GM12874 (cell line): ENCODE measurements at regions not wholly inside any gene's neighbourhood (a gene's known extent, or its start where the extent isn't known, plus 50 kb on each side); places are given as distances from the start of the nearest gene placed in this dataset.

Source experiments
- TF ChIP-seq, protein P1 (sequence below): IDR thresholded peaks from 2 replicates; pipeline ENCODE4 v1.5.1; 2011; ENCODE audit warnings: low read depth, mild to moderate bottlenecking, control low read depth, low read length, moderate library complexity; ENCODE audit not compliant: insufficient read depth

DNA sequence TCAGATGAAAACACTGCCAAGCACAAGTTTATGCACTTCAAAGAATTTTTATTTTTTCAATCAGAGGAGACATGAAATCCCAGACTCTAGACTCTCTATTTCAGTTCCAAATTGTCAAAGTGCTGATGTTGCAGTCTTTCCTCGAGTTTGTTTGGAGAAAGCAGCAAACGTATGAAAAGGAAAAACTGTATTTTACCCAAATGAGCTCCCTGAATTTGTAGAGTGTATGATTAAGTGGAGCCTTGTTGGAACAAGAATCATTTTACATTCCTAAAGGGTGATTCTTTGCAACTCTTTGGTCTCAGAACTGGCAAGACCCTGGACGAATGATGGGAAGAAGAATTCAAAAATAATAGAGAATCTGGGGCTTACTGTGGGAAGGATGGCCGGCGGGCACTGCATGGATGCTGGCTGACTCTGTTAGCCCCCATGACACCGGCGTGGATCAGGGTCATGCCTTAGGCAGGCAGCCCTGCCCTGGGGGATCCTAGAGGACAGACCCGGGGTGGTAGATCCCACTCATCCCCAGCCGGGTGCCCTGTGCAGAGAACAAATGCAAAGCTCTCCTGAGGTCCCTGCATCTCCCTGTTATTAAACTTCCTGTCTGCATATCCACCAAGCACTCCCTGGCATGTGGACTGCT lies 207.4 kb downstream of the FNDC1 start:
- TF ChIP-seq, protein P1, sequence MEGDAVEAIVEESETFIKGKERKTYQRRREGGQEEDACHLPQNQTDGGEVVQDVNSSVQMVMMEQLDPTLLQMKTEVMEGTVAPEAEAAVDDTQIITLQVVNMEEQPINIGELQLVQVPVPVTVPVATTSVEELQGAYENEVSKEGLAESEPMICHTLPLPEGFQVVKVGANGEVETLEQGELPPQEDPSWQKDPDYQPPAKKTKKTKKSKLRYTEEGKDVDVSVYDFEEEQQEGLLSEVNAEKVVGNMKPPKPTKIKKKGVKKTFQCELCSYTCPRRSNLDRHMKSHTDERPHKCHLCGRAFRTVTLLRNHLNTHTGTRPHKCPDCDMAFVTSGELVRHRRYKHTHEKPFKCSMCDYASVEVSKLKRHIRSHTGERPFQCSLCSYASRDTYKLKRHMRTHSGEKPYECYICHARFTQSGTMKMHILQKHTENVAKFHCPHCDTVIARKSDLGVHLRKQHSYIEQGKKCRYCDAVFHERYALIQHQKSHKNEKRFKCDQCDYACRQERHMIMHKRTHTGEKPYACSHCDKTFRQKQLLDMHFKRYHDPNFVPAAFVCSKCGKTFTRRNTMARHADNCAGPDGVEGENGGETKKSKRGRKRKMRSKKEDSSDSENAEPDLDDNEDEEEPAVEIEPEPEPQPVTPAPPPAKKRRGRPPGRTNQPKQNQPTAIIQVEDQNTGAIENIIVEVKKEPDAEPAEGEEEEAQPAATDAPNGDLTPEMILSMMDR = no peak

DNA sequence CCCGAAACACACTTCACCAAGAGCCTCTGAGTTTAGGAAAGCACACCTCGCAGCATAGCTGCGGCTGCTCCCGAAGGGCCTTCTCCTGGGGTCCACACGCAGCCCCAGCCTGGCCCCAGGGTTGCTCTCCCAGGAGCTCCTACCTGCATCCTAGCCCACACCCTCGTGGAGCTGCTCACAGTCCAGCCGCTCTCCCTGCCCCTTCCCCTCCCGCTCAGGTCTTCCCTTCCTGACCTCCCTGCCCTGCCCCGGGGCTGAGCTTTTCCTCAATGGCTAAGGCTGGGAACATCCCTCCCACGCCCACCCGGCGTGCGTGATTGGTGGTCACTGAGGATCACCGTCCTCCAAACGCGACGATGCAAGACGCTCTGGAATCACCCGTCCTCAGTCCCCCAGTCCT lies 205.8 kb downstream of the FNDC1 start:
- TF ChIP-seq, protein P1 = no peak

DNA sequence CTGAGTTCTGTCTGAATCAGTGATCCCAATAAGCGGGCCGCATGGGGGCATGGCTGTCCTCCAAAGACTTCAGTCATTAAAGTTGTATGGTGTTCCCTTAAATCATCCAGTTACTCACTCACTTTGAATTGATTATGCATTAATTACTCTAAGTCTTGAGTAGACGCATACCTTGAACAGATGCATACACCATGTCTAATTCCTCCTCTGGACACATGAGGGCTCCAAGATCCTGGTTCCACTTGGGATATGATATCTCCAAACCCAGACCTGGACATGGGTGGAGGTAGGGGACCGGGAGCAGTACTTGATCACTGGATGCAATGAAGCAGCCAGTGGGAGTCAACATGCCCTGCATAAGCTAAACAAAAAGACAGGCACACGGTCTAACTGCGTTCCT lies 204.5 kb downstream of the FNDC1 start:
- TF ChIP-seq, protein P1 = no peak

DNA sequence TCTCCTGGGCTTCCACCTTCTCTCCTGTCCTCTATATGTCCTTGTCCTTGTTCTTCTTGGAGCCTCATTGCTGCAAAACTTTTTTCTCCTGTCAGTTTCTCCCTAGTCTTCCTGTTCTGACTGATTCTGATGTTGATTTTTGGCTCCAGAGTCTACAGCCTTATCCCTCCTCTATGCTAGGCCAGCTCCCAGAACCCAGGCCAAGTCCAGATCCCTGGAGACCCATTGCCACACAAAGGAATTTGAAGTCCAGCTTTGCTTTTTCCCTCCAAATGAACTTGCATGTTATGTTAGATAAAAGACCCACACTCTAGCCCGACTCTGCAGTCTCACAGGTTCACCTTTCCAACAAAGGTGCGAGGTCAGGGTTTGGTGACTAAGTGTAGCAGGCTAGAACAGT lies 203.1 kb downstream of the FNDC1 start:
- TF ChIP-seq, protein P1 = no peak

DNA sequence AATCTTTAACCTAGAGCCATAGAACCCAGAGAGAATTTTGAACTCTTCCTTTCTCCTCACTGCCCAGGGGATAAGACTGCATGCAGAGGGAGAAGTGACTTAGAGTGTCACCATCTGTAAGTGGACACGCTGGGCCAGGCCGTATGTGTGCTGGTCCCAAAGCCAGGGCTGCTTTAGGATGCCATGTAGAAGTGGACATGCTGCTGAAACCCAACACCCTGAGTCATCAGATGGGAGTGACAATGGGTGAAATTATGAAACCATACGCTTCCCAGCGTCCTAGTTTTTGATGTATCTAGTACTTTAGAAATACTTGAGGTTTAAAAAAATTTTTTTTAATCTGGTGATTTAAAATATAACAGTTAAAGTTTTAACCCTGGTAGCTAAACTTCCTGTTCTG lies 191.1 kb downstream of the FNDC1 start:
- TF ChIP-seq, protein P1 = no peak

DNA sequence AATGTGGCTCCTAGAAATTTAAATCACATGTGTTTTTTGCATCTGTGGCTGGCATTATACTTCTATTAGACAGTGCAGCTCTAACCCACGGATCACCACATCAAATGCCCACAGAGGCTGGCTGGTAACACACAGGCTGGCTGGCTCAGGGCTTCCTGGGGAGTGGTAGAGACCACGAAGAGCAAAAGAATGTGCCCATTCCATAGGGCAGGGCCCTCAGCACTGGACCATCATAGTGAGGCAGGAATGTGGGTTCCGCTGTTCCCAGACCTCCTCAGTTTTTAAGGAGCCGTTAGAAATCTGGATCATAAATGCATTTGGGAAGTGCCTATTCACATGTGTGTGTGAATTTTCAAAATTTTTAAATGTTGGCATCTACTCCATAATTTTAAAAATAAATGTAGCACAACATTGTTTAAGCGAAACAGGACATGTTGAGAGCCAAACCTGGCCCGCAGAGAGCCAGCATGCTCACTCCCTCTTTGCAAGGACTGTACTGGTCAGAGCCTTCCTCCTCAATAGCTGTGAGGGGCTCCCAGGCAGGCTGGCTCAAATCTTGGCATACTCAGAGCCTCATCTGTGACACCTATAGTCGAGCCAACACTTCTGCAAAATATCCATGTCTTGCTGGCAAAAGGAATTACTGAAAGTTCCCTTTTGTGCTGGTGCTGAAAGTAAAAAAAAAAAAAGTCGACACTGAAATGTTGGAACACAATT lies 190.5 kb downstream of the FNDC1 start:
- TF ChIP-seq, protein P1 = no peak

DNA sequence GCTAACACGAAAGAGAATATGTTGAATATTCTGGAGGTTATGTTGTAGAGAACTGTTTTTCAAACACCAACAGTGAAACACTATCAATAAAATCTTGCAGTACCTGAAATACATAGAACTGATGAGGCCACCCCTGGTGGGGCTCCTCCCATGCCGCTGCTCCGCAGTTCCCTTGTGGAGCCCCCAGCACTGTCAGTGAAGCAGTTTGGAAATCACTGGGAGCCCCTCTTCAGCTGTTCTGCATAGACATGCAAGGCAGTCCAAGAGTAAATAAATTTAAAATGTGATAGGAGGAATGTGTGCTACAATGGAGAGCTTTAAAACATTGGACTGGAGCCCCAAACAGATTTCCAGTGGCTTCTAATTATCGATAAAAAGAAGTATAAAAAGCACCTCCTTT lies 189.4 kb downstream of the FNDC1 start:
- TF ChIP-seq, protein P1 = no peak
